Activated naive CD4-positive, alpha-beta T cell treated with anti-CD3 and anti-CD28 coated beads for 36 hours (primary cell): ENCODE measurements at regions not wholly inside any gene's neighbourhood (a gene's known extent, or its start where the extent isn't known, plus 50 kb on each side); places are given as distances from the start of the nearest gene placed in this dataset.

ENCODE experiments used
- CTCF ChIA-PET: fragments of 350-600 bp; sonication (Branson Sonifier 250); formaldehyde crosslinking; loops from one replicate; lab custom pipeline; 2021; ENCODE audit warnings: antibody characterized with exemption; lab: Charles Lee
- DNase-seq: peaks from one replicate; pipeline ENCODE4 v3.0.0-alpha.2; 2020
- H3K27ac Mint-ChIP-seq: one replicate; pipeline ENCODE4 v1.8.0; 2021; ENCODE audit warnings: mild to moderate bottlenecking, mixed read lengths
- H3K27me3 Mint-ChIP-seq: one replicate; pipeline ENCODE4 v1.8.0; 2021; ENCODE audit warnings: low read depth, mixed read lengths
- H3K36me3 Mint-ChIP-seq: one replicate; pipeline ENCODE4 v1.8.0; 2021; ENCODE audit warnings: low read depth, mixed read lengths
- H3K4me1 Mint-ChIP-seq: one replicate; pipeline ENCODE4 v1.8.0; 2021; ENCODE audit warnings: low read depth, mixed read lengths
- H3K4me3 Mint-ChIP-seq: one replicate; pipeline ENCODE4 v1.8.0; 2021; ENCODE audit warnings: mild to moderate bottlenecking, moderate library complexity, mixed read lengths
- H3K9me3 Mint-ChIP-seq: one replicate; pipeline ENCODE4 v1.8.0; 2021; ENCODE audit warnings: mixed read lengths
- intact Hi-C: fragments of 100-400 bp; cut with micrococcal nuclease; formaldehyde crosslinking; loops from one replicate; pipeline ENCODE4 v1.15.1; 2023

DNA sequence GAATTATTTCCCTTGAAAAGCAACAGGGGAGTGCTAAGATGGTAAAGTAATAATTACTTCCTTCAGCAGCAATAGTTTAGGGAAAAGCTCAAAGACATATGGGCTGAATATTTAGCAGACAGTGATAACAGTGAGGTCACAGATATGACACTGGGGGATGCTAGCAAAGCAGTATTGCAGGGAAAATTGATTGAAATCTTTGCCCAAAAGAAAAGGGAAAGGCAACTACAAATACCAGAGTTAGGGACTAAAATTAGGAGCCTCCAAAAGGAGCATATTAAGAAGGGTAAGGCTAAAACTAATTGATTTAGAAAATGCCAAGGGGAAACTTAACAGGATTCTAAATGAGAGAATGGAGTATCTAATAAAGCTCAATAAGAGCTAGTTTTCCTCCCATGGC is 1191.3 kb upstream of the TENM3 start:
- Mint-ChIP-seq H3K4me3 (no peak overlapping the region), H3K9me3 (peaks cover 2% of the 10 kb centered on the region), H3K4me1 (no peaks in the 10 kb centered on the region), H3K36me3 (no peaks in the 10 kb centered on the region), H3K27ac (no peak overlapping the region), H3K27me3 (no peaks in the 10 kb centered on the region)
- DNase-seq = no peak
- CTCF ChIA-PET = no interaction called here
- intact Hi-C loops = no loop called here

DNA sequence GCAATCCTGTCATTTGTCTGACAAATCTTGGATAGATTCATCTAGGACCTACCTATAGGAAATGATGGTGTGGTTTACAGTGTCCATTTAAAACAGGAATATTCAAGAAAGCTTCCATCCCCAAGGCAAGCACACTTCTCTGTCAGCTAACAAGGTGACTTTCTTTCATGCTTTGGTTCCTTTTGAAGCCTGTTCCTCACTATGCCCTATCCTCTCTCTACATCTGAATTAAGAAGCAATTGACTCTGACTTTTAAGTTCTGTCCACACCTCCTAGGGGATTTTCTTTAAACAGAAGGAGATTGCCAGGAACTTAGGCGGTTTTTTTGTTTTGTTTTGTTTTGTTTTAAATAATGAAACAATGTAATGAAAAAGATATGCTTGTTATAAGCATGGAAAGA is 1181.4 kb upstream of the TENM3 start:
- DNase-seq = no peak
- no peaks in the 10 kb centered on the region for H3K27me3 Mint-ChIP-seq
- intact Hi-C loops = no loop called here
- H3K36me3 Mint-ChIP-seq = no peaks in the 10 kb centered on the region
- H3K27ac Mint-ChIP-seq = no peak overlapping the region
- no peaks in the 10 kb centered on the region for H3K9me3 Mint-ChIP-seq
- CTCF ChIA-PET = no interaction called here
- H3K4me1 Mint-ChIP-seq = no peaks in the 10 kb centered on the region
- H3K4me3 Mint-ChIP-seq = no peak overlapping the region

- no peaks in the 10 kb centered on the region for H3K36me3 Mint-ChIP-seq
These were observed 1180.0 kb upstream of the TENM3 start for GRCh38 chr4:181063212-181063611.

DNA sequence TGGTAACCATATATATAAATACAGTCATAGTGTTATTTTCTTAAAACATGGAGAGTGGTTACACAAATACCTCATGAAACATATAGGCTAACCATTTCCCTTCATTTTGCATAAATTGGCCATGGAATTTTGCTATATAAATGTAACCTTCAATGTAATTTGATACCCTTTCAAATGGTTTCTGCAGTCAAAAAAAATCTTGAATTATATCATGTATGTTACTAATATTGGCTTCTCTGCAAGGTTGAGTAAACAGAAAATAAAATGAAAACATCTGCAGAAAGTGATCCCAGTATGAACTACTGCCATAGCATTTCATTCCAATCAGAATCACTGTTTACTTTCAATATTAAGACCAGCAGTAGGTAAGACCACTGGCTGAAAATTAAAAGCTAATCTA is 1165.9 kb upstream of the TENM3 start:
- Mint-ChIP-seq H3K4me1 (no peaks in the 10 kb centered on the region), H3K27me3 (no peaks in the 10 kb centered on the region), H3K27ac (no peak overlapping the region), H3K4me3 (no peak overlapping the region), H3K9me3 (no peaks in the 10 kb centered on the region), H3K36me3 (no peaks in the 10 kb centered on the region)
- intact Hi-C loops = no loop called here
- no peak for DNase-seq
- CTCF ChIA-PET = no interaction called here

More at GRCh38 chr4:181063212-181063611, 1180.0 kb upstream of the TENM3 start:
- H3K4me1 Mint-ChIP-seq = no peaks in the 10 kb centered on the region
- no peak for DNase-seq
- CTCF ChIA-PET = no interaction called here
- H3K4me3 Mint-ChIP-seq = no peak overlapping the region
- no peak overlapping the region for H3K27ac Mint-ChIP-seq
- intact Hi-C loops = no loop called here
- H3K9me3 Mint-ChIP-seq = no peaks in the 10 kb centered on the region
- no peaks in the 10 kb centered on the region for H3K27me3 Mint-ChIP-seq

DNA sequence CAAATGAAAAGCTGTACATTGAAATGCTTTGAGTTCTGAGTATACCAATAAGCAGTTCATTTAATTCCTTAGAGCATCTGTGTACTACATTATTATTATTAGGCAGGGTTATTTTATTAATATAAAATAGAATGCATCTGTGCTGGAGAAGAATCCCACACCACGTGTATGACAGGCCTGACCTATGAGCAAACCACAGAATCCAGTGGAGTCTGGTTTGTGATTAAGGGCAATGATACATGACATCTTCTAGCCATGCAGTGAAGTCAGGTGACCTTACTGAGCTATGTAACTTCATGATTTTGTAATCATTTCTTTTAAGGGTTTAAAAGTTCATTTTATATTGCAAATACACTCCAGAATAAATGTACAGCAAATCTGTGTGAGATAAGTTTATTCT is 1165.0 kb upstream of the TENM3 start:
- no peak for DNase-seq
- intact Hi-C loops = no loop called here
- H3K9me3 Mint-ChIP-seq = no peaks in the 10 kb centered on the region
- no peak overlapping the region for H3K27ac Mint-ChIP-seq
- no peaks in the 10 kb centered on the region for H3K36me3 Mint-ChIP-seq
- CTCF ChIA-PET = no interaction called here
- no peaks in the 10 kb centered on the region for H3K27me3 Mint-ChIP-seq
- H3K4me1 Mint-ChIP-seq = no peaks in the 10 kb centered on the region
- H3K4me3 Mint-ChIP-seq = no peak overlapping the region

GRCh38 chr4:181083757-181084361 is 1159.3 kb upstream of the TENM3 start:
- intact Hi-C loops = no loop called here
- CTCF ChIA-PET = no interaction called here
- Mint-ChIP-seq H3K36me3 (no peaks in the 10 kb centered on the region), H3K9me3 (peaks cover 3% of the 10 kb centered on the region), H3K27ac (no peak overlapping the region), H3K27me3 (no peaks in the 10 kb centered on the region), H3K4me1 (no peaks in the 10 kb centered on the region), H3K4me3 (no peak overlapping the region)
- DNase-seq = no peak

- H3K27ac Mint-ChIP-seq = no peak overlapping the region
- H3K4me1 Mint-ChIP-seq = no peaks in the 10 kb centered on the region
- CTCF ChIA-PET = interaction anchor here (0.6 kb wide), 1 partner anchor 421 kb away, joined by 6 read pairs; no protein-coding TSS in a partner anchor
- no peak for DNase-seq
- intact Hi-C loops = no loop called here
- no peak overlapping the region for H3K4me3 Mint-ChIP-seq
- no peaks in the 10 kb centered on the region for H3K36me3 Mint-ChIP-seq
- H3K27me3 Mint-ChIP-seq = no peaks in the 10 kb centered on the region
- peaks cover 4% of the 10 kb centered on the region for H3K9me3 Mint-ChIP-seq
These were observed 1157.6 kb upstream of the TENM3 start for GRCh38 chr4:181085557-181085956.

GRCh38 chr4:181105487-181105886 is 1137.7 kb upstream of the TENM3 start:
- Mint-ChIP-seq H3K9me3 (no peaks in the 10 kb centered on the region), H3K4me3 (no peak overlapping the region), H3K4me1 (no peaks in the 10 kb centered on the region), H3K27me3 (peaks cover 2% of the 10 kb centered on the region), H3K36me3 (no peaks in the 10 kb centered on the region), H3K27ac (no peak overlapping the region)
- DNase-seq = no peak
- CTCF ChIA-PET = interaction anchor here (0.6 kb wide), 1 partner anchor 37 kb away, joined by 4 read pairs; no protein-coding TSS in a partner anchor
- intact Hi-C loops = no loop called here

GRCh38 chr4:181106398-181106797 is 1136.8 kb upstream of the TENM3 start:
- Mint-ChIP-seq H3K4me3 (no peak overlapping the region), H3K9me3 (no peaks in the 10 kb centered on the region), H3K27ac (no peak overlapping the region), H3K36me3 (no peaks in the 10 kb centered on the region), H3K4me1 (no peaks in the 10 kb centered on the region), H3K27me3 (peaks cover 2% of the 10 kb centered on the region)
- DNase-seq = no peak
- intact Hi-C loops = no loop called here
- CTCF ChIA-PET = interaction anchor here (0.6 kb wide), 1 partner anchor 36 kb away, joined by 4 read pairs; no protein-coding TSS in a partner anchor

DNA sequence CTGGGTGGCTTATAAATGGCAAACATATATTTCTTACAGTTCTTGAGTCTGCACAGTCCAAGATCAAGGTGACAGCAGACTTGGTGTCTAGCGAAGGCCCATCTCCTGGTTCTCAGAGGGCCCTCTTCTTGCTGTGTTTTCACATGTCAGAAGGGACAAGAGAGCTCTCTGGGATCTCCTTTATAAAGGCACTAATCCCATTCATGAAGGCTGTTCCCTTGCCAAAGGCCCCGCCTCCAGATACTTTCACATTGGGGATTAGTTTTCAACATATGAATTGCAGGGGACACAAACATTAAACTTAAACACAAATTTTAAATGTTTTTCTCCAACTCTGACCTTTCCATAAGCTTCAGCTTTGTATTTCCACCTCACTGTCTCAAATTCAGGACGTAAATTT is 1135.0 kb upstream of the TENM3 start:
- Mint-ChIP-seq H3K36me3 (no peaks in the 10 kb centered on the region), H3K4me1 (no peaks in the 10 kb centered on the region), H3K27ac (no peak overlapping the region), H3K4me3 (no peak overlapping the region), H3K27me3 (no peaks in the 10 kb centered on the region), H3K9me3 (no peaks in the 10 kb centered on the region)
- no peak for DNase-seq
- CTCF ChIA-PET = no interaction called here
- intact Hi-C loops = no loop called here

GRCh38 chr4:181119186-181119585 is 1124.0 kb upstream of the TENM3 start:
- no peak for DNase-seq
- no peaks in the 10 kb centered on the region for H3K27me3 Mint-ChIP-seq
- no peak overlapping the region for H3K4me3 Mint-ChIP-seq
- no peaks in the 10 kb centered on the region for H3K36me3 Mint-ChIP-seq
- intact Hi-C loops = no loop called here
- H3K9me3 Mint-ChIP-seq = no peaks in the 10 kb centered on the region
- H3K27ac Mint-ChIP-seq = no peak overlapping the region
- CTCF ChIA-PET = no interaction called here
- no peaks in the 10 kb centered on the region for H3K4me1 Mint-ChIP-seq

- no peak overlapping the region for H3K4me3 Mint-ChIP-seq
- H3K9me3 Mint-ChIP-seq = no peaks in the 10 kb centered on the region
- H3K4me1 Mint-ChIP-seq = no peaks in the 10 kb centered on the region
- CTCF ChIA-PET = no interaction called here
- H3K36me3 Mint-ChIP-seq = no peaks in the 10 kb centered on the region
- no peak overlapping the region for H3K27ac Mint-ChIP-seq
- intact Hi-C loops = no loop called here
- H3K27me3 Mint-ChIP-seq = no peaks in the 10 kb centered on the region
- no peak for DNase-seq
These were observed 1121.5 kb upstream of the TENM3 start for GRCh38 chr4:181121733-181122132.

- Mint-ChIP-seq H3K4me3 (no peak overlapping the region), H3K4me1 (no peaks in the 10 kb centered on the region), H3K36me3 (no peaks in the 10 kb centered on the region), H3K9me3 (peaks cover 18% of the 10 kb centered on the region), H3K27me3 (no peaks in the 10 kb centered on the region), H3K27ac (no peak overlapping the region)
- CTCF ChIA-PET = no interaction called here
- intact Hi-C loops = no loop called here
- DNase-seq = no peak
These were observed 1116.0 kb upstream of the TENM3 start for GRCh38 chr4:181127171-181127570.
